ENCODE measurements at regions not wholly inside any gene's neighbourhood (a gene's known extent, or its start where the extent isn't known, plus 50 kb on each side); places are given as distances from the start of the nearest gene placed in this dataset.

- Histone ChIP-seq H3K36me3 (ENCODE audit: control insufficient read depth in 4 of 4, insufficient read depth in 4 of 4, low read length in 3 of 4) (no peaks in the 10 kb centered on the region), H3K27me3 (replicated peaks in 2 of 5; ENCODE audit: control insufficient read depth in 4 of 5, insufficient read depth in 5 of 5, low read length in 4 of 5) (no peaks in the 10 kb centered on the region), H3K9me3 (ENCODE audit: control extremely low read depth in 1 of 5, control insufficient read depth in 4 of 5, insufficient read depth in 2 of 5, low read depth in 1 of 5, low read length in 4 of 5) (peaks cover 0 to 12% (median 8%) of the 10 kb centered on the region in 5 experiments), H3K4me3 (ENCODE audit: control insufficient read depth in 1 of 7, extremely low read depth in 1 of 7, insufficient read depth in 4 of 7, low read depth in 2 of 7, low read length in 6 of 7) (no peak overlapping the region), H3K27ac (ENCODE audit: insufficient read depth in 1 of 2, low read depth in 1 of 2, low read length in 2 of 2, poor library complexity in 1 of 2, severe bottlenecking in 2 of 2) (no peak overlapping the region), H3K4me1 (ENCODE audit: control extremely low read depth in 1 of 4, control insufficient read depth in 4 of 4, insufficient read depth in 4 of 4, low read length in 3 of 4) (no peaks in the 10 kb centered on the region)
- POLR2A ChIA-PET, result no interaction called here
- CTCF ChIA-PET, result no interaction called here
- WGBS (ENCODE audit: insufficient coverage), result 79% methylated on average over 2 of the region's 5 CpGs
- DNase-seq, result no peak
Measured at GRCh38 chr14:44379292-44379977, 127.6 kb downstream of the FSCB start.

GRCh38 chr14:44374906-44375305 lies 132.2 kb downstream of the FSCB start:
- POLR2A ChIA-PET, result no interaction called here
- H3K4me1 ChIP-seq (ENCODE audit: control extremely low read depth in 1 of 4, control insufficient read depth in 4 of 4, insufficient read depth in 4 of 4, low read length in 3 of 4), result no peaks in the 10 kb centered on the region
- no peaks in the 10 kb centered on the region for H3K27me3 ChIP-seq (replicated peaks in 2 of 5; ENCODE audit: control insufficient read depth in 4 of 5, insufficient read depth in 5 of 5, low read length in 4 of 5)
- no CpG with 5 or more reads among the region's 1 CpG for WGBS (ENCODE audit: insufficient coverage)
- CTCF ChIA-PET, result no interaction called here
- H3K27ac ChIP-seq (ENCODE audit: insufficient read depth in 1 of 2, low read depth in 1 of 2, low read length in 2 of 2, poor library complexity in 1 of 2, severe bottlenecking in 2 of 2), result no peak overlapping the region
- no peak overlapping the region for H3K4me3 ChIP-seq (ENCODE audit: control insufficient read depth in 1 of 7, extremely low read depth in 1 of 7, insufficient read depth in 4 of 7, low read depth in 2 of 7, low read length in 6 of 7)
- peaks cover 0 to 12% (median 8%) of the 10 kb centered on the region in 5 experiments for H3K9me3 ChIP-seq (ENCODE audit: control extremely low read depth in 1 of 5, control insufficient read depth in 4 of 5, insufficient read depth in 2 of 5, low read depth in 1 of 5, low read length in 4 of 5)
- H3K36me3 ChIP-seq (ENCODE audit: control insufficient read depth in 4 of 4, insufficient read depth in 4 of 4, low read length in 3 of 4), result no peaks in the 10 kb centered on the region
- DNase-seq, result no peak

- POLR2A ChIA-PET, result no interaction called here
- CTCF ChIA-PET, result no interaction called here
Measured at GRCh38 chr14:44372807-44373489, 134.1 kb downstream of the FSCB start.

GRCh38 chr14:44372231-44372630 lies 134.9 kb downstream of the FSCB start:
- Histone ChIP-seq H3K27ac (ENCODE audit: insufficient read depth in 1 of 2, low read depth in 1 of 2, low read length in 2 of 2, poor library complexity in 1 of 2, severe bottlenecking in 2 of 2) (no peak overlapping the region), H3K36me3 (ENCODE audit: control insufficient read depth in 4 of 4, insufficient read depth in 4 of 4, low read length in 3 of 4) (no peaks in the 10 kb centered on the region), H3K4me1 (ENCODE audit: control extremely low read depth in 1 of 4, control insufficient read depth in 4 of 4, insufficient read depth in 4 of 4, low read length in 3 of 4) (no peaks in the 10 kb centered on the region), H3K4me3 (ENCODE audit: control insufficient read depth in 1 of 7, extremely low read depth in 1 of 7, insufficient read depth in 4 of 7, low read depth in 2 of 7, low read length in 6 of 7) (no peak overlapping the region), H3K27me3 (replicated peaks in 2 of 5; ENCODE audit: control insufficient read depth in 4 of 5, insufficient read depth in 5 of 5, low read length in 4 of 5) (no peaks in the 10 kb centered on the region), H3K9me3 (ENCODE audit: control extremely low read depth in 1 of 5, control insufficient read depth in 4 of 5, insufficient read depth in 2 of 5, low read depth in 1 of 5, low read length in 4 of 5) (peaks cover 0 to 12% (median 8%) of the 10 kb centered on the region in 5 experiments)
- ChIA-PET CTCF (no interaction called here), POLR2A (no interaction called here)
- no peak for DNase-seq

More at GRCh38 chr14:44372807-44373489, 134.1 kb downstream of the FSCB start:
- no peaks in the 10 kb centered on the region for H3K27me3 ChIP-seq (replicated peaks in 2 of 5; ENCODE audit: control insufficient read depth in 4 of 5, insufficient read depth in 5 of 5, low read length in 4 of 5)
- H3K4me1 ChIP-seq (ENCODE audit: control extremely low read depth in 1 of 4, control insufficient read depth in 4 of 4, insufficient read depth in 4 of 4, low read length in 3 of 4), result no peaks in the 10 kb centered on the region
- no peaks in the 10 kb centered on the region for H3K36me3 ChIP-seq (ENCODE audit: control insufficient read depth in 4 of 4, insufficient read depth in 4 of 4, low read length in 3 of 4)
- no peak overlapping the region for H3K4me3 ChIP-seq (ENCODE audit: control insufficient read depth in 1 of 7, extremely low read depth in 1 of 7, insufficient read depth in 4 of 7, low read depth in 2 of 7, low read length in 6 of 7)
- no peak for DNase-seq
- no peak overlapping the region for H3K27ac ChIP-seq (ENCODE audit: insufficient read depth in 1 of 2, low read depth in 1 of 2, low read length in 2 of 2, poor library complexity in 1 of 2, severe bottlenecking in 2 of 2)
- H3K9me3 ChIP-seq (ENCODE audit: control extremely low read depth in 1 of 5, control insufficient read depth in 4 of 5, insufficient read depth in 2 of 5, low read depth in 1 of 5, low read length in 4 of 5), result peaks cover 0 to 12% (median 8%) of the 10 kb centered on the region in 5 experiments
- WGBS (ENCODE audit: insufficient coverage), result 100% methylated on average over 1 of the region's 1 CpG

GRCh38 chr14:44370727-44371126 lies 136.4 kb downstream of the FSCB start:
- no peaks in the 10 kb centered on the region for H3K4me1 ChIP-seq (ENCODE audit: control extremely low read depth in 1 of 4, control insufficient read depth in 4 of 4, insufficient read depth in 4 of 4, low read length in 3 of 4)
- POLR2A ChIA-PET, result no interaction called here
- peaks cover 0 to 5% (median 4%) of the 10 kb centered on the region in 5 experiments for H3K9me3 ChIP-seq (ENCODE audit: control extremely low read depth in 1 of 5, control insufficient read depth in 4 of 5, insufficient read depth in 2 of 5, low read depth in 1 of 5, low read length in 4 of 5)
- H3K4me3 ChIP-seq (ENCODE audit: control insufficient read depth in 1 of 7, extremely low read depth in 1 of 7, insufficient read depth in 4 of 7, low read depth in 2 of 7, low read length in 6 of 7), result no peak overlapping the region
- H3K27me3 ChIP-seq (replicated peaks in 2 of 5; ENCODE audit: control insufficient read depth in 4 of 5, insufficient read depth in 5 of 5, low read length in 4 of 5), result no peaks in the 10 kb centered on the region
- DNase-seq, result no peak
- CTCF ChIA-PET, result no interaction called here
- no peaks in the 10 kb centered on the region for H3K36me3 ChIP-seq (ENCODE audit: control insufficient read depth in 4 of 4, insufficient read depth in 4 of 4, low read length in 3 of 4)
- WGBS (ENCODE audit: insufficient coverage), result no CpG with 5 or more reads among the region's 1 CpG
- no peak overlapping the region for H3K27ac ChIP-seq (ENCODE audit: insufficient read depth in 1 of 2, low read depth in 1 of 2, low read length in 2 of 2, poor library complexity in 1 of 2, severe bottlenecking in 2 of 2)

- H3K9me3 ChIP-seq (ENCODE audit: control extremely low read depth in 1 of 5, control insufficient read depth in 4 of 5, insufficient read depth in 2 of 5, low read depth in 1 of 5, low read length in 4 of 5), result peaks cover 0 to 2% (median 0%) of the 10 kb centered on the region in 5 experiments
- DNase-seq, result no peak
- no peak overlapping the region for H3K4me3 ChIP-seq (ENCODE audit: control insufficient read depth in 1 of 7, extremely low read depth in 1 of 7, insufficient read depth in 4 of 7, low read depth in 2 of 7, low read length in 6 of 7)
- H3K4me1 ChIP-seq (ENCODE audit: control extremely low read depth in 1 of 4, control insufficient read depth in 4 of 4, insufficient read depth in 4 of 4, low read length in 3 of 4), result no peaks in the 10 kb centered on the region
- H3K27ac ChIP-seq (ENCODE audit: insufficient read depth in 1 of 2, low read depth in 1 of 2, low read length in 2 of 2, poor library complexity in 1 of 2, severe bottlenecking in 2 of 2), result no peak overlapping the region
- ChIA-PET CTCF (no interaction called here), POLR2A (no interaction called here)
- no peaks in the 10 kb centered on the region for H3K27me3 ChIP-seq (replicated peaks in 2 of 5; ENCODE audit: control insufficient read depth in 4 of 5, insufficient read depth in 5 of 5, low read length in 4 of 5)
- H3K36me3 ChIP-seq (ENCODE audit: control insufficient read depth in 4 of 4, insufficient read depth in 4 of 4, low read length in 3 of 4), result no peaks in the 10 kb centered on the region
Measured at GRCh38 chr14:44369401-44370123, 137.5 kb downstream of the FSCB start.

GRCh38 chr14:44361083-44361482 lies 146.0 kb downstream of the FSCB start:
- no peaks in the 10 kb centered on the region for H3K36me3 ChIP-seq (ENCODE audit: control insufficient read depth in 4 of 4, insufficient read depth in 4 of 4, low read length in 3 of 4)
- no peak overlapping the region for H3K27ac ChIP-seq (ENCODE audit: insufficient read depth in 1 of 2, low read depth in 1 of 2, low read length in 2 of 2, poor library complexity in 1 of 2, severe bottlenecking in 2 of 2)
- ChIA-PET CTCF (no interaction called here), POLR2A (no interaction called here)
- DNase-seq, result no peak
- H3K9me3 ChIP-seq (ENCODE audit: control extremely low read depth in 1 of 5, control insufficient read depth in 4 of 5, insufficient read depth in 2 of 5, low read depth in 1 of 5, low read length in 4 of 5), result peaks cover 0 to 3% (median 0%) of the 10 kb centered on the region in 5 experiments
- no peak overlapping the region for H3K4me3 ChIP-seq (ENCODE audit: control insufficient read depth in 1 of 7, extremely low read depth in 1 of 7, insufficient read depth in 4 of 7, low read depth in 2 of 7, low read length in 6 of 7)
- H3K4me1 ChIP-seq (ENCODE audit: control extremely low read depth in 1 of 4, control insufficient read depth in 4 of 4, insufficient read depth in 4 of 4, low read length in 3 of 4), result no peaks in the 10 kb centered on the region
- H3K27me3 ChIP-seq (replicated peaks in 2 of 5; ENCODE audit: control insufficient read depth in 4 of 5, insufficient read depth in 5 of 5, low read length in 4 of 5), result no peaks in the 10 kb centered on the region
- WGBS (ENCODE audit: insufficient coverage), result 60% methylated on average over 1 of the region's 2 CpGs

All from common myeloid progenitor, CD34-positive (primary cell).